ENCODE measurements at regions not wholly inside any gene's neighbourhood (a gene's known extent, or its start where the extent isn't known, plus 50 kb on each side); places are given as distances from the start of the nearest gene placed in this dataset.

DNA sequence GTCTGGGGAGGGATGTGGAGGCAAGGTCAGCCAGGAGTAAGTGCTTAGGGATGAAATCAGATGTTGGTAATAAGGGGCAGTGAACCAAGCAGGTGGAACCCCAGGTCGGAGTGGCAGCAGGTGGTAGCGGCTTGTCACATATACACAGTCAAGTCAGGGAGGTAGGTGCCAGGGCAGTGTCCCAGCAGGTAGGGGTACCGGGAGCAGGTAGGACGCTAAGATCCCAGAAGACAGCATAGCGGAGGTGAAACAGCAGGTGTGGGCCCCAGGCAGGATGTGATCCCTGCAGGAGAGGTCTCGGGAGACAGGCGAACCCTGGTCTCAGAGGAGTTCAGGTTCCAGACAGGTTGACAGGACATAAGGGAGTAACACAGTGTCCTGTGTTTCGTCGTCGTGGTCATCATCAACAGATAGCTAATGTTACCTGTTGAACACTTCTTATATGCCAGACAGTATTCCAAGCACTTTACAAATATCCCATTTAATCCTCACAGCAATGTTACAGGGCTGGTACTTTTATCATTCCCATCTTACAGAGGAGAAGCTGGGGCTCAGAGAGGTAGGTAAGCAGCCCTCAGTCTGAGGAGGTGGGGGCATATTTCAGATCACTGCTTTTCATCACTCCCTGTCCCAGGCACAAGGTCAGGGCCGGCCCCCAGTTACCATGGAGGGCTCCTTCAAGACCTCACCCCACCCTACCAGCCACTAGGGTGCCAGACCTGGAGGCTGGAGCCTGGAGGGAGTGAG, 241.6 kb downstream of the UACA start:
- no peaks in the 10 kb centered on the region for H3K36me3 Mint-ChIP-seq
- H3K4me1 Mint-ChIP-seq, result peaks cover 30% of the 10 kb centered on the region
- Histone ChIP-seq H4K20me1 (ENCODE audit: low read depth) (no peaks in the 10 kb centered on the region), H3K79me2 (ENCODE audit: low read depth) (no peaks in the 10 kb centered on the region), H3K4me3 (no peak overlapping the region), H3K27ac (no peak overlapping the region), H3K27me3 (no peaks in the 10 kb centered on the region), H3K9me3 (ENCODE audit: low read depth) (no peaks in the 10 kb centered on the region), H3K36me3 (no peaks in the 10 kb centered on the region), H3K4me1 (no peaks in the 10 kb centered on the region), H3F3A (ENCODE audit: low read depth) (no peaks in the 10 kb centered on the region), H3K9ac (no peak overlapping the region), H3K4me2 (no peak overlapping the region), H2AFZ (replicated peaks) (no peak overlapping the region)
- no peak for DNase-seq (ENCODE audit: low spot score)
- H3K27me3 Mint-ChIP-seq (ENCODE audit: insufficient read depth, low read depth), result peaks cover 6% of the 10 kb centered on the region
- no peak overlapping the region for H3K4me3 Mint-ChIP-seq
- no peaks in the 10 kb centered on the region for H3K9me3 Mint-ChIP-seq
- no peak for TF ChIP-seq EZH2 (IDR thresholded peaks at IDR 0.05)
- no peak for TF ChIP-seq EZH2phosphoT487 (IDR thresholded peaks at IDR 0.05)
- TF ChIP-seq CTCF (IDR thresholded peaks at IDR 0.05), result no peak
- H3K27ac Mint-ChIP-seq, result no peak overlapping the region

- Mint-ChIP-seq H3K36me3 (no peaks in the 10 kb centered on the region), H3K27ac (no peak overlapping the region)
Observed at GRCh38 chr15:70519616-70520015, 243.7 kb downstream of the UACA start.

GRCh38 chr15:70519004-70519365, 244.4 kb downstream of the UACA start:
- H3K27me3 ChIP-seq, result no peaks in the 10 kb centered on the region

More at GRCh38 chr15:70519616-70520015, 243.7 kb downstream of the UACA start:
- Histone ChIP-seq H2AFZ (replicated peaks) (no peak overlapping the region), H3K27ac (no peak overlapping the region), H3K27me3 (no peaks in the 10 kb centered on the region), H3K79me2 (ENCODE audit: low read depth) (no peaks in the 10 kb centered on the region), H3K4me3 (no peak overlapping the region), H3K9me3 (ENCODE audit: low read depth) (no peaks in the 10 kb centered on the region), H3K4me1 (no peaks in the 10 kb centered on the region), H3K36me3 (no peaks in the 10 kb centered on the region), H4K20me1 (ENCODE audit: low read depth) (no peaks in the 10 kb centered on the region), H3K9ac (no peak overlapping the region), H3F3A (ENCODE audit: low read depth) (no peaks in the 10 kb centered on the region), H3K4me2 (no peak overlapping the region)
- TF ChIP-seq CTCF (IDR thresholded peaks at IDR 0.05) (no peak), EZH2phosphoT487 (IDR thresholded peaks at IDR 0.05) (no peak), EZH2 (IDR thresholded peaks at IDR 0.05) (no peak)
- Mint-ChIP-seq H3K4me1 (peaks cover 19% of the 10 kb centered on the region), H3K27me3 (ENCODE audit: insufficient read depth, low read depth) (peaks cover 6% of the 10 kb centered on the region), H3K9me3 (no peaks in the 10 kb centered on the region), H3K4me3 (no peak overlapping the region)
- DNase-seq (ENCODE audit: low spot score), result no peak

More at GRCh38 chr15:70519004-70519365, 244.4 kb downstream of the UACA start:
- H3K9ac ChIP-seq, result no peak overlapping the region
- no peaks in the 10 kb centered on the region for H3K79me2 ChIP-seq (ENCODE audit: low read depth)
- no peak overlapping the region for H3K4me3 Mint-ChIP-seq
- TF ChIP-seq EZH2 (IDR thresholded peaks at IDR 0.05) (no peak), CTCF (IDR thresholded peaks at IDR 0.05) (no peak), EZH2phosphoT487 (IDR thresholded peaks at IDR 0.05) (no peak)
- peaks cover 21% of the 10 kb centered on the region for H3K4me1 Mint-ChIP-seq
- H3K27ac ChIP-seq, result no peak overlapping the region
- no peak overlapping the region for H2AFZ ChIP-seq (replicated peaks)
- no peak overlapping the region for H3K4me2 ChIP-seq
- no peaks in the 10 kb centered on the region for H3K9me3 Mint-ChIP-seq
- H3F3A ChIP-seq (ENCODE audit: low read depth), result no peaks in the 10 kb centered on the region
- no peaks in the 10 kb centered on the region for H4K20me1 ChIP-seq (ENCODE audit: low read depth)
- H3K4me3 ChIP-seq, result no peak overlapping the region
- no peak overlapping the region for H3K27ac Mint-ChIP-seq
- H3K9me3 ChIP-seq (ENCODE audit: low read depth), result no peaks in the 10 kb centered on the region
- peaks cover 6% of the 10 kb centered on the region for H3K27me3 Mint-ChIP-seq (ENCODE audit: insufficient read depth, low read depth)
- DNase-seq (ENCODE audit: low spot score), result no peak
- no peaks in the 10 kb centered on the region for H3K36me3 Mint-ChIP-seq
- H3K4me1 ChIP-seq, result no peaks in the 10 kb centered on the region
- H3K36me3 ChIP-seq, result no peaks in the 10 kb centered on the region
